Fibroblast of skin of back (primary cell): ENCODE measurements at regions not wholly inside any gene's neighbourhood (a gene's known extent, or its start where the extent isn't known, plus 50 kb on each side); places are given as distances from the start of the nearest gene placed in this dataset.

Source experiments
- DNase-seq: peaks from one replicate; pipeline ENCODE4 v3.0.0-alpha.2; 2013

DNA sequence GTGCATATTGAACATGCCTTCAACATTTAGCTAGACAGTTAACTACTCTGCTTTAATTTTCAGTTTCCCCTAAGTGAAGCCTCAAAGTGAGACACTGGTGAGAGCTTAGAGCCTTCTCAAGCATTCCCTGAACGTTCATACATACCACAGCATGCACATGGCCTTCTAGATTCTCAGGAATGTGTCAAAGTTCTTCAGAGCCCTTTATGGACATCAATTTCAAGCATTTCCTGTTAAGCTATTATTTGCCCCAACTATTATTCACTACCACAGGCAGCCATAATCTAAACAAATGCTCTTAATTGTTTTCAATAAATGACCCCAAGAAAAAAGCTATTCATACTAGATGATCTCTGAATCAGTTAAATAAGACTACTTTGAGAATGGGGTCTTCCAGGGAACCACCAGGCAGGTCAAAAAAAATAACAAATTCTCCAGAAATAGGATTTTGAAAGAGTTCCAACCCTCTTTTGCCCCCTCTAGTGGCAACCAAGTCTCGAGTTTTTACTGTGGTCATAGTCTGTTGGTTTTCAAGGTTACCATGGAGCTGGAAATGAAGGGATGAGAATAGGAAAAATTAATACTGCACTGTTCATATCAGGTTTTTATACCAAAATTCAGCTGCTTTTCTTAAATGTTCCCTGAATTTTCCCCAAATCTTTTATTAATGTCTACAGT lies 235.4 kb downstream of the RAB28 start:
- peak; percentile 63 for DNase-seq

DNA sequence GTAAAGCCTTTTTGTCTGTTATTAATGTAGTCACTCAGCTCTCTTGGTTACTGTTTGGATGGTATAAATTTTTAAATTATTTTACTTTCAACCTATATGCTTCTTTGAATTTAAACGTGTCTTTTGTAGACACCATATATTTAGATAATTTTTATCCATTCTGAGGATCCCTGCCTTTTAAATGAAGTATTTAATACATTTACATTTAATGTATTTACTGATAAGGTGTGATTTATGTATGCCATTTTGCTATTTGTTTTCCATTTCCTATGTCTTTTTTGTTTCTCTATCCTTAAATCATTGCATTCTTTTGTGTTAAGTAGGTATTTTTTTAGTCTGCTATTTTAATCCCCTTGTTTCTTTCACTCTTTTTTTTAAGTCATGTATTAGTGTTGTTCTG lies 238.0 kb downstream of the RAB28 start:
- DNase-seq: no peak

DNA sequence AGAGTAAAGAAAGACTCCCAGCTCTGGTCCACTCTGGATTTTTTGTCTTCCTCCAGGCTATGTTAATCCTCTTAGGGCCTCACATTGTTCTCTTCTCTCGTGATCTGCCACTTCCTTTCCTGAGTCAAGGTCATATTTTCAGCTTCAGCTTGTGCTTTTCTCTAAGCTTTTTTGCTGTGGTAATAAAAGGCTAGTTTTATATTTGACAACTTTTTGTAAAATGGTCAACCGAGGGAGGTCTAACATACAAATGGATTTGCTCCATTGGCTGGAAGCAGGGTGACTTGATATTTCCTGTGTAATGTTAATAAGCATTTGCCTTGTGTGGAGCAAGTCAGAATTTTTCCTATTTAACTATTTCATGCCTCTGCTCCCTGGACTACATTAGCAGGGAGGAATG lies 239.7 kb downstream of the RAB28 start:
- DNase-seq: no peak

DNA sequence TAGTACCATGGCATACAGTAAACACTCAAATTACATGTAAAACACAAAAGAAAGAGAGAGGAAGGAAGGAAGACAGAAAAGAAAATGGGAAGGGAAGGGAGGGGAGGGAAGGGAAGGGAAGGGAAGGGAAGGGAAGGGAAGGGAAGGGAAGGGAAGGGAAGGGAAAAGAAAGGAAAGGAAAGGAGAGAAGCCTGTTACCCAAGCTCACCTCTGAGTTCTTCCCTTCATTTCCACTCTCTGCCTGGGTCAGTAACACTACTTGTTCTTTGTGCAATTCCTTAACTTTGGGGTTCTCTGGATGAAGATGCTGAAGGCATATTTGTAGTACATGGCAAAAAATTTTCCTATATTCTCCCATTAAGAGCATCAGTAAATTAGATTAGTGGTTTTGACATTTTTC lies 241.0 kb downstream of the RAB28 start:
- no peak for DNase-seq

DNA sequence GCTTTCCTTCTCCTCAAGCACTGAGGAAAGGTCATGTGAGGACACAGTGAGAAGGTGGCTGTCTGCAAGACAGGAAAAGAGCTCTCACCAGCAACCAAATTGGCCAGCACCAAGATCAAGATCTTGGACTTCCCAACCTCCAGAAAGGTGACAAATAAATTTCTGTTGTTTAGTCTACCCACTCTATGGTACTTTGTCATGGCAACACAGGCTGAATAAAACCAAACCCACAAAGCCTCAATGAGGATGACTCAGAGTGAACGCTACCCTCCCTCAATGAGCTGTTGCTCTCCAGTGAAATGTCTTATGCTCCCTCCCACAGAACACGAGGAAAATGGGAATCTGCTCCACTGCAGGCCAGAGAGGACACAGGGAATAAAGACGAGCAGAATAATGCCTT lies 244.1 kb downstream of the RAB28 start:
- DNase-seq: peak; percentile 13

DNA sequence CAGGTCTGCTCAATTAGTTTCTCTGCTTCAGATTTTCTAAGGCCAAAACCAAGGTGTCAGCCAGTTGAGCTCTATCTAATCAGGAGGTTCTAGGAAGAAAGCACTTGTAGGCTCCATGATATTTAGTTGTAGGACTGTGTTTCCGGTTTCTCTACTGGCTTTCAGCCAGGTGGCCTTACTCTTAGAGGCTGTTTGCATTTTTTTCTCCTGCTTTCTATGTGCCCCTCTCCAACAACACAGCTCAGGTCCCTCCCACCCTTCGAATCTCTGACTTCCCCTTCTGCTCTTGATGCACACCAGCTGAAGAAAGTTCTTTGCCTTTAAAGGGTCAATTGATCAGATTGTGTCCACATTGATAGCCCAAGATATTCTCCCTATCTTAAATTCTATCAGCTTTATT lies 245.2 kb downstream of the RAB28 start:
- DNase-seq: no peak

DNA sequence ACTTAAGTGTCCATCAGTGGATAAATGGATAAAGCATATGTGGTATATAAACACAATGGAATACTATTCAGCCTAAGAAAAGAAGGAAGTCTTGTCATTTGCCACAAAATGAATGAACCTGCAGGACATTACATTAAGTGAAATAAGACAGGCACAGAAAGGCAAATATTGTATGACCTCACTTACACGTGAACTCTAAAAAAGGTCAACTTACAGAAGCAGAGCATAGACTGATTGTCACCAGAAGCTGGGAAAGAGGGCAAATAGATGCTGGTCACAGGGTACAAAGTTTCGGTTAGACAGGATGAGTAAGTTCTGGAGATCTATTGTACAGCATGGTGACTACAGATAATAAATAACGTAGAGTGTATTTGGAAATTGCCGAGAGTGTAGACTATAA lies 247.7 kb downstream of the RAB28 start:
- DNase-seq: no peak

DNA sequence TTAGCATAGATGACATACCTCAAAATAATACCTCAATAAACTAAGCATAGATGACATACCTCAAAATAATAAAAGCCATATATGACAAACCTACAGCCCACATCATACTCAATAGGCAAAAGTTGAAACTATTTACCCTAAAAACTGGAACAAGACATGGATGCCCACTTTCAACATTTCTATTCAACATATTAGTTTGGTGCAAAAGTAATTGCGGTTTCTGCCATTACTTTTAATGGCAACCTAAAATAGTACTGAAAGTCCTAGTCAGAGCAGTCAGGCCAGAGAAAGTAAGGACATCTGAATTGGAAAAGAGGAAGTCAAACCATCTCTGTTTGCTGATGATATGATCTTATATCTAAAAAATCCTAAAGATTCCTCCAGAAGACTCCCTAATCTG lies 250.4 kb downstream of the RAB28 start:
- DNase-seq: no peak

DNA sequence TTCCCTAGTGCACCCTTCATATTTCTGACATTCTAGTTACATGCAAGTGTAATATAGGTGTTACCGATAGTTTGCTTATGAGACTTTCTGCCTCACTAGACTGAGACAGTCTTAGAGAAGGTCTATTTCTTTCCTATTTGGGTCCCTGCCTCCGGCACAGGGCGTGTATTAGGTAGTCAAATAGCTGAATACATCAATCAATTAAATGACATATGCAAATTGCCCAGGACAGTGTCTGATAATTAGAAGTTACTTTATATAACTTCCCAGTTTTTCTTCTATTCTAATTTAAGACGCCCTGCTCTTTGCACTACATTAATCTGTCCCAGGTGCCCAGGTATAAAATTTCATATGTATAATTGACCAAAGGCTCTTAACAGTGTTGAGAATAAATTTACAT lies 264.2 kb downstream of the RAB28 start:
- DNase-seq: no peak

DNA sequence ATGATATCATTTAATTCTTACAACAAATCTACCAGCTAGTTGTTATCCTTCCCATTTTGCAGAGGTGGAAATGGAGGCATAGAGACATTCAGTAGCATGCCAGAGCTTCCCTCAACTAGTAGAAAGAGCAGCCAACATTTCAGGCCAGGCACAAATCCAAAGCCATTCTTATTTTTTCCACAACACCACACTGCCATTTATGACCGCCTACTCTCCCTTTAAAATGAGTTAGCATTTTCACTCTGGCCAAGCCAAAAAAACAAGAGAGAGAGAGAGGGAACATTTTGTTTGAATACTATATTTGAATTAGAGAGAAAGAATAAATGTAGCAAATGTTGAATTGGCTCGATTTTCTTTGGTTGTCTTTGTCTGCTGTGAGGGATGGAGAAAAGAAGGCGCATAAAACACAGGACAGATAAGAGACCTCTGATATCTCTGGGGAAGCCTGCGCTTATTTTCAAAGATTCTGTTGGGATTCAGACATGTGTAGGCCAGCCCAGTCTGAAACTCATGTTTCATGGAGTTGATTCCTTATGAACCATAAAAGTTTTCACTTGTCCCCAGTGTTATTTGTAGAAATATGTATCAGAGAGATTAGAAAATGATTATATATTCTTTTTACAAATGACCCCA lies 265.7 kb downstream of the RAB28 start:
- no peak for DNase-seq

DNA sequence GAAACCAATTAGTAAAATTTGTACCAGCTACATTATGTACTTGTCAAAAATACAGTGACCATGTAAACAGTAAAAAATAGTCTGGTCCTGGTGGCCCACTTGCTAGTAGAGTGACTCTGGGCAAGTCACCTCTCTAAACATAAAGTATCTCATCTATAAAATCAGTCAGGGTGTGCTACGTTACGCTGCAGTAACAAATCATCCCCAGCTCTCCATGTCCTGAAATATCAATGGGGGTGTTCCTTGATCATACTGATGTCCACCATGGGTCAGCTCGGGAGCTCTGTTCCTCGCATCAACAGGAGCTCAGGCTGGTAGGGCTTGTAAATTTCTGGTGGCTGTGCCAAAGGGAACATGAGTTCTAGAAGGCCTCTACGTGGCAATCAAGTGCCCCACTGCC lies 268.6 kb downstream of the RAB28 start:
- no peak for DNase-seq

DNA sequence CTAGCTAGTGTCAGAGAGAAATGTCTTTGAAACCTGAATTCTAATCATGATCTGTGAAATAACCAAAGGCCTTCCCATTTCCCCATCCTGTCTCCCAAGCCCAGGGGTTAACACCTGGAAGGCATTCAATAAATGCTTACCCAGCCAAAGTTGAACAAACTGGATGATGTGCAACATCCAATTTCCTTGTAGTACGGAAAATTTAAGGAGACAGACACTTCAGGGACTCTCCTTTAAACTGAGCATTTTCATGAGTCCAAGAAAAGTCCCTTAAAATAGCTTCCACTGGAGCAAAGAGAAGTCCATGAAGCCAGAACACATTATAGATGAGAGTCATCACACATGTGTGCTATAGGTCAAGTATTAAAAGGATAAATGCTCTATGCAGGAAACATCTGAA lies 271.2 kb downstream of the RAB28 start:
- no peak for DNase-seq

DNA sequence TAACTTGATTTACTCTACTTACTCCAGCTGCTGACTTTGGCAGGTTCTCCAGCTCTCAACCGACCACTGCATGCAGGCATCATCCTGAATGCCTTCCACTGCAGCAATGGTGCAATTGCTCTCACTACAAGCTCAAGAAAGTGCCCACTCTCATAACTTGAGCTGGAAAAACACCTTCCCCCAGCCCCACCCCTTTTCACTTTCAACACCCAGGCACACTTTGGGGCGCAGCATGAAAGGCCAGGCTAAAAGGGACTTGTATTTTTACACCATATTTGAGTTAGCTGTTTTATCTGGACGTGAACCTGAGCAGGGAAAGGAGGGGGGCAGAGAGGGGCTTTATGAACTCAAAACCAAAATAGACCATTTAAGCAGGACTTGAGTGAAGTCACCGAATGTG lies 274.5 kb downstream of the RAB28 start:
- DNase-seq: no peak

DNA sequence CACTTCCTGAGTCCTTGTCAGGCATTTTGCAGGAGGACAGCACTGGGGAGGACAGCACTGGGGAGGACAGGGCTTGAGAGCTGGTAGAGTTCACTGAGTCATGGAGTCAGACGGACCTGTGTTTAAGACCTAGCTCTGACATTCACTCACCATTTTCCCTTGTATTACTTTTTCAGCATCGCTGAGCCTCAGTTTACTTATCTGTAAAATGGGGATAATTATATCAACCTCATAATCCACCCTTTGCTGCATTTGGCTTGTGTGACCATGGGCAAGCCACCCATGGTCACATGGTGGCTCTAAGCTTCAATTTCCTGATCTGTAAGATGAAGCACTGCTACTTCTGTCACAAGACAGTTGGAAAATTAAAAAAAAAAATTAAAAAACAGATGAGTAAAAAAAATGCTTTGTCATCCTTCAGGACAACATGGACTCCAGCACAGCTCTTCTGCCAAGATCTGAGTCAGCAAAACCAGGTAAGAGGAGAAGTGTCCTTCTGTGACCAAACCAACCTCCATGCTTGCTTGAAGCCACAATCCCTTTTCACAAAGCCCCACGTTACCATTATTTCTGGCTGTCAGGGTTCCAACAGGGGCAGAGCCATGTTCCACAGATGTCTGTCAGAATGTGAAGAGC lies 275.5 kb downstream of the RAB28 start:
- no peak for DNase-seq

DNA sequence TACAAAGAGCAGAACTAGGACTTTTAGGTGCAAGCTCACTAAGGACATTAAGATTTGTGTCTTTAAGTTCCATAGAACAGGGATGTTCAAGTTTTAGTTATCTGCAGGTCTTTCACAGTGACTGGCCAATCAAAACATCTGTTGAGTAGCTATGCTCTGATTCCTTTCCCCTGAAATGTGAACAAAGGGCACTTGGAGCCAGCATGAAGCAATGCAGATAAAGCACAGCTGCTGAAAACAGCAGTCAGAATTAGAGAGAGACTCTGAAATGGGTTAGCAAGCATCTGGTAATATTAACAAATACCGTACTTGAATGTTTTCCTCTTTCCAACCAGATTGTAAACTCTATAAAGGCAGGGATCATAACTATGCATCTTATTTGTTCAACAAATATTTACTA lies 276.9 kb downstream of the RAB28 start:
- DNase-seq: no peak

DNA sequence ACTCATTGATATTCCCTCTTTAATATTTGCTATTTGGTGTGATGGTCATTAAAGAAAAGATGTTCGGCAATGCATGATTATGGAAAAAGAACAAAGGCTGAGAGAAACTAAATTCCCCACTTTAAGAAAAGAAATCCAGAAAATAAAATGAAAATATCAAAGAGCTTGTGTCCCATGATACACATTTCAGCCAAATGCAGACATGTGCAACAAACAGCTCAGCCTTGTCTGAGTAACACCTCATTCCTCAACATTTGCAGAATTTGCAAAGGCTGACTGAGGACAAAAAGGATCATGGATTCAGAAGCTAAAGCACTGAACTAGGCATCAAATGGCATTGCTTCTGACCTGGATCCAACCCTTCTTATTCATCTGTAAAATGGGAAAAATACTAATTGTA lies 281.0 kb downstream of the RAB28 start:
- no peak for DNase-seq

DNA sequence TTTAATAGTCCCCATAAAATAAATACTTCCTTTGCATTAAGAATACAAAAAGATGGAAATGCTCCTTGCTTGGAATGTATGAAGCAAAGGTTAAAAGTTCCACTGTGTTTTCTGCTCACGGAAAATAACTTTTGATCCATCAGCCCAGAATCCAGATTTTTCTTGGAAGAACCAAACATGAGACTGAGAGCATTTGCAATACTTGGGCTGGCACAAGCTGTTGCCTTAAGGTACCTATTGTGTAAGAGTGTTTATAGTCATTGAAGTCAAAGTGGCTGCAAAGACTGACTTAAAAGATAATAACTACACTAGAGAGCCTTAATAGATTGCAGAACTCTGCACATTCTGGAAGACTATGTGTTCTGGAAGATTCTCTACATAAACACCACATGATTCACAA lies 281.4 kb downstream of the RAB28 start:
- DNase-seq: no peak

DNA sequence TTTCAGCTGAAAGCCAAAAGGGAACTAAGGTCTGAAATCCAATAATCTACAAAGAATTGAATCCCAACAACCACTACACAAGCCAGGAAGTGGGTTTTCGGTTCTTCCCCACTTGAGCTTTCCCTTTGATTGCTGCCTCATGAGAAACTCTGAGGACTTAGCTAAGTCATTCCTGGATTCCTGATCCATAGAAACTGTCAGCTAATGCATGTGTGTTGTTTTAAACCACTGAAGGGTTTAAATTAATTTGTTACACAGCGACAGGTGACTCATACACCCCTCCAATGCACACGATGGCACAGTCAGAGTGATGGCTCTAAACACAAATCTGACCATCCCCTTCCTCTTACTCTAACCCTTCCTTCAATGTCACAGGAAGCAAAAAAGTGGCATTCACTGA lies 282.9 kb downstream of the RAB28 start:
- DNase-seq: no peak

DNA sequence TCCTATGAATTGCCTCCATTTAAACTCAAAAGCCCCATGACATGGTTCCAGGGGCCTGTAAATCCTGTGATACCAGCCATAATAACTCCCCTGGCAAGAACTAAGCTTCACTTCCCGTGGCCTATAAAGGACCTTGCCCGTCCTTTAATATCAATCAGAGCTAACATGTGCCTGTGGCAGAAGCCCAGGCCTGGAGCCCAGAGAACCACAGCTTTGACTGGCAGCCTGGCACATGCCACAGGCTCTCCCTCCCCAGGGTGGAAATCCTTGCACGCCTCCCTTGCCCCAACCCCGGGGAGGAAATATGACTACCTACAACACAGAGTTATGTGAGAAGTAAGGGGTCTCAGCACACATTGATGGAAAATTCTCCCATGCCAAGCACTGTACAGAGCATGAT lies 287.4 kb downstream of the RAB28 start:
- no peak for DNase-seq

DNA sequence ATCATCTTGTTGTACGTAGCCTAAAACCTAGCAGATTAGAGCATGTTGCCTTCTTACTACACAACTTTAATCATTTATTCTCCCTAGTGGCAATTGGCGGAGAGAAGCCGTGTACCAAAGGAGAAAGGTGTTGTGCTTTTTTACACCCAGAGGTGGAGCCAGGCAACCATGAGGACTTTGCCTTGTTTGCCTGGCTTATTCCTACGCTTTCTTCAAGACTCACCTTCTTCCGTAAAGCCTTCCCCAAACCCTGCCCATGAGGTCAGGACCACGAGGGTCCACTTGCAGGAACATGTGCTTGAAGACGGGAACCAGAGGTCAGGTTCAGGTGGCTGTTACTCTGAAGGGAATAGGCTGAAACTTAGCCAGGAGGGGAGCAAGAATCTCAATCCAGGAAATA lies 290.5 kb downstream of the RAB28 start:
- no peak for DNase-seq

DNA sequence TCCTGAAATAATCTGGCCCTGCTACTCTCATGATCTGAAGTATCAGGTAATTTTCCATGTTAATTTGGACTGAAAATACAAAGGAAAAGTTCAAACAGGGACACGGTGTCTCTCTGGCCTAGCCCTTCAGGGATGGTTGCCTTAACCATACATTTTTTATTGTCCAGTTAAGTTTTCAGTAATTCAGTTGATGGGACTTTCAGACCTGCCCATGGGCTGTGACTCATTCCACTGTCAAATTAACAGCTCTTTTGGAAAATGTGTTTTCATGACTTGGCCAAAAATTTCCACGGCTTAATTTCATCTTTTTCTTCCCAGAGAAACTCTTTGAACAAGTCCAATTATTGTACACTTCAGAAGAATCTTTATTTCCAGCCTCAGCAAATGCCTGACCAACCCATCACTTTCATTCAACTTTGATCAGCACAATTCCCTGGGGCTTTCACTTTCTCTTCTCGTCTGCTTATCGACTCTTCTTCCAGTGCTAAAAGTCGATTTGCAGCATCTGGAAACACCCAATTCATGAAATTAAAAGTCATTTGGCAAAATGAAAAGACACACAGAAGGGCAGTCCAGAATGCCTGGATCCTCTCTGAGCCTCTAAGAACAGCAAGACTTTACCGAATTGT lies 293.9 kb downstream of the RAB28 start:
- DNase-seq: no peak

DNA sequence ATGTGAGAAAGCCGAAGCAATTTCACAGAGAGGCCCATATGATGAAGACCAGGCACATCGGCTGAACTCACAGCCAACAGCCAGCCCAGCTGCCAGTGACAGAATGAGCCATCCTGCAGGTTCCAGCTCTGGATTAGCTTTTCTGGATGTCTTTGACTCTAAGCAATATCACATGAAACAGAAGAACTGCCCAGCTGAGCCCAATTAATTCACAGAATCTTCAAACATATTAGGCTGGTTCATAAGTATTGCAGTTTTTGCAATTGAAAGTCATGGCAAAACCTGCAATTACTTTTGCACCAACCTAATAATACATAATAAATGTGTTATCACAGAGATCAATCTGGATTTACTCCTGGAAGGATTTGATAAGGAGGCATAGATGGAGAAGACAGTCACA lies 299.9 kb downstream of the RAB28 start:
- DNase-seq: no peak

DNA sequence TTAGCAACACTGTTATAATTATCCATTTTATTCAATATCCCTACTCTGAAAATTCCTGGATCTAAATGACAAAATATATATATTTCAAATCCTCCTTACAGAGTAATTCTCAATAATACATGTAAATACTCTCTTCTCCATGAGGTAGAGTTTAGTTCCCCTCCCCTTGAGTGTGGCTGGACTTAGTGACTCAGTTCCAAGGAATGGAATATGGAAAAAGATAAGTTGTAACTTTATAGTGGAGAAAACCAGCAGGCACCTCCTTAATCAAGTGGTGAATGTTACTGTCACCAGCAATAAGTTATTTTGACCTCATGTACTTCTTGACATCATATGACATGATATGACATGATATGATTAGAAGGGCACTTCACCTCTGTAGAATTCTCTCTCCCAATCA lies 302.0 kb downstream of the RAB28 start:
- no peak for DNase-seq

DNA sequence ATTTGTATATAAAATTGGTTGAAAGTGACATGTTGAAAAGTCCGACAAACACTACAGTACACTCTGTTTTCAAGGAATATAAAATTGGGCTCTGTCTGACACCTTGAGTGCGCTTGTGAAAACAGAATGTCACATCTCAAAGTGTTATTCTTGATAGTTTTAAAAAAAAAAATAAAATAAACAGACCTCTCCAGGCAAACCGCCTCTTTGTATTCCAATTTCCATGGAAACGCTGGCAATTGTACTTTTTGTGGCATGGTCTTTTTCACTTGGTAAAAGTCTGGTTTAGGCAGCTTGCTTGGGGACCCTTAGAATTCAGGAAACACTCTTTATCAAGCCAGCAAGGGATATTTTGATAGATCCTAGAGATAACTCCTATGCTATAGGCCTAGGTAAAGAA lies 302.5 kb downstream of the RAB28 start:
- no peak for DNase-seq
